ENCODE measurements at regions not wholly inside any gene's neighbourhood (a gene's known extent, or its start where the extent isn't known, plus 50 kb on each side); places are given as distances from the start of the nearest gene placed in this dataset.

- FAIRE-seq (no peak), DNase-seq (ENCODE audit: insufficient read length, low spot score) (no peak)
- TF ChIP-seq SPI1 (IDR thresholded peaks at IDR 0.05; ENCODE audit: low read depth, low read length) (no peak), POLR2AphosphoS5 (IDR thresholded peaks at IDR 0.05; ENCODE audit: low read depth, low read length) (no peak), POU2F2 (IDR thresholded peaks at IDR 0.05; ENCODE audit: low read depth, low read length) (no peak), TAF1 (IDR thresholded peaks at IDR 0.05; ENCODE audit: low read depth, low read length) (no peak), PAX5 (IDR thresholded peaks at IDR 0.05; ENCODE audit: insufficient read depth, low read length, severe bottlenecking) (no peak)
Observed at GRCh38 chr11:95680169-95680929, 109.2 kb downstream of the FAM76B start.

GRCh38 chr11:95678988-95679387, 110.6 kb downstream of the FAM76B start:
- FAIRE-seq (peak; percentile 33), DNase-seq (ENCODE audit: insufficient read length, low spot score) (no peak)
- TF ChIP-seq POLR2A (IDR thresholded peaks at IDR 0.05; ENCODE audit: low read depth, low read length): no peak
- no peak for TF ChIP-seq TAF1 (IDR thresholded peaks at IDR 0.05; ENCODE audit: low read depth, low read length)
- TF ChIP-seq PAX5 (IDR thresholded peaks at IDR 0.05; ENCODE audit: insufficient read depth, low read length, severe bottlenecking): no peak
- no peak for TF ChIP-seq POLR2AphosphoS5 (IDR thresholded peaks at IDR 0.05; ENCODE audit: low read depth, low read length)
- no peak for TF ChIP-seq POU2F2 (IDR thresholded peaks at IDR 0.05; ENCODE audit: low read depth, low read length)
- TF ChIP-seq SPI1 (IDR thresholded peaks at IDR 0.05; ENCODE audit: low read depth, low read length): no peak

- FAIRE-seq: no peak
- TF ChIP-seq PAX5 (IDR thresholded peaks at IDR 0.05; ENCODE audit: insufficient read depth, low read length, severe bottlenecking) (no peak), TAF1 (IDR thresholded peaks at IDR 0.05; ENCODE audit: low read depth, low read length) (no peak), SPI1 (IDR thresholded peaks at IDR 0.05; ENCODE audit: low read depth, low read length) (no peak), POLR2AphosphoS5 (IDR thresholded peaks at IDR 0.05; ENCODE audit: low read depth, low read length) (no peak), POLR2A (IDR thresholded peaks at IDR 0.05; ENCODE audit: low read depth, low read length) (no peak), POU2F2 (IDR thresholded peaks at IDR 0.05; ENCODE audit: low read depth, low read length) (no peak)
Observed at GRCh38 chr11:95676308-95676707, 113.3 kb downstream of the FAM76B start.

GRCh38 chr11:95675585-95675984, 114.0 kb downstream of the FAM76B start:
- TF ChIP-seq POLR2AphosphoS5 (IDR thresholded peaks at IDR 0.05; ENCODE audit: low read depth, low read length): no peak
- TF ChIP-seq PAX5 (IDR thresholded peaks at IDR 0.05; ENCODE audit: insufficient read depth, low read length, severe bottlenecking): no peak
- TF ChIP-seq TAF1 (IDR thresholded peaks at IDR 0.05; ENCODE audit: low read depth, low read length): no peak
- TF ChIP-seq SPI1 (IDR thresholded peaks at IDR 0.05; ENCODE audit: low read depth, low read length): no peak
- TF ChIP-seq POLR2A (IDR thresholded peaks at IDR 0.05; ENCODE audit: low read depth, low read length): no peak
- TF ChIP-seq POU2F2 (IDR thresholded peaks at IDR 0.05; ENCODE audit: low read depth, low read length): no peak
- FAIRE-seq: no peak
- DNase-seq (ENCODE audit: insufficient read length, low spot score): no peak

More at GRCh38 chr11:95676308-95676707, 113.3 kb downstream of the FAM76B start:
- no peak for DNase-seq (ENCODE audit: insufficient read length, low spot score)

GRCh38 chr11:95674657-95675358, 114.8 kb downstream of the FAM76B start:
- FAIRE-seq (no peak), DNase-seq (ENCODE audit: insufficient read length, low spot score) (no peak)
- TF ChIP-seq POLR2AphosphoS5 (IDR thresholded peaks at IDR 0.05; ENCODE audit: low read depth, low read length) (no peak), SPI1 (IDR thresholded peaks at IDR 0.05; ENCODE audit: low read depth, low read length) (no peak), PAX5 (IDR thresholded peaks at IDR 0.05; ENCODE audit: insufficient read depth, low read length, severe bottlenecking) (no peak), POLR2A (IDR thresholded peaks at IDR 0.05; ENCODE audit: low read depth, low read length) (no peak), POU2F2 (IDR thresholded peaks at IDR 0.05; ENCODE audit: low read depth, low read length) (no peak), TAF1 (IDR thresholded peaks at IDR 0.05; ENCODE audit: low read depth, low read length) (no peak)

GRCh38 chr11:95671768-95672167, 117.8 kb downstream of the FAM76B start:
- DNase-seq (ENCODE audit: insufficient read length, low spot score) (no peak), FAIRE-seq (no peak)
- no peak for TF ChIP-seq POLR2A (IDR thresholded peaks at IDR 0.05; ENCODE audit: low read depth, low read length)
- no peak for TF ChIP-seq POU2F2 (IDR thresholded peaks at IDR 0.05; ENCODE audit: low read depth, low read length)
- no peak for TF ChIP-seq TAF1 (IDR thresholded peaks at IDR 0.05; ENCODE audit: low read depth, low read length)
- no peak for TF ChIP-seq POLR2AphosphoS5 (IDR thresholded peaks at IDR 0.05; ENCODE audit: low read depth, low read length)
- no peak for TF ChIP-seq PAX5 (IDR thresholded peaks at IDR 0.05; ENCODE audit: insufficient read depth, low read length, severe bottlenecking)
- TF ChIP-seq SPI1 (IDR thresholded peaks at IDR 0.05; ENCODE audit: low read depth, low read length): no peak

- TF ChIP-seq TAF1 (IDR thresholded peaks at IDR 0.05; ENCODE audit: low read depth, low read length): no peak
- TF ChIP-seq PAX5 (IDR thresholded peaks at IDR 0.05; ENCODE audit: insufficient read depth, low read length, severe bottlenecking): no peak
- TF ChIP-seq POLR2A (IDR thresholded peaks at IDR 0.05; ENCODE audit: low read depth, low read length): no peak
- no peak for TF ChIP-seq POU2F2 (IDR thresholded peaks at IDR 0.05; ENCODE audit: low read depth, low read length)
- TF ChIP-seq POLR2AphosphoS5 (IDR thresholded peaks at IDR 0.05; ENCODE audit: low read depth, low read length): no peak
- TF ChIP-seq SPI1 (IDR thresholded peaks at IDR 0.05; ENCODE audit: low read depth, low read length): no peak
- DNase-seq (ENCODE audit: insufficient read length, low spot score) (no peak), FAIRE-seq (no peak)
Observed at GRCh38 chr11:95668131-95668530, 121.5 kb downstream of the FAM76B start.

GRCh38 chr11:95661162-95661561, 128.4 kb downstream of the FAM76B start:
- no peak for DNase-seq (ENCODE audit: insufficient read length, low spot score)
- TF ChIP-seq TAF1 (IDR thresholded peaks at IDR 0.05; ENCODE audit: low read depth, low read length) (no peak), POLR2A (IDR thresholded peaks at IDR 0.05; ENCODE audit: low read depth, low read length) (no peak), POLR2AphosphoS5 (IDR thresholded peaks at IDR 0.05; ENCODE audit: low read depth, low read length) (no peak), SPI1 (IDR thresholded peaks at IDR 0.05; ENCODE audit: low read depth, low read length) (no peak), PAX5 (IDR thresholded peaks at IDR 0.05; ENCODE audit: insufficient read depth, low read length, severe bottlenecking) (no peak), POU2F2 (IDR thresholded peaks at IDR 0.05; ENCODE audit: low read depth, low read length) (no peak)
- FAIRE-seq: no peak

GRCh38 chr11:95660038-95660437, 129.5 kb downstream of the FAM76B start:
- no peak for FAIRE-seq
- no peak for DNase-seq (ENCODE audit: insufficient read length, low spot score)
- TF ChIP-seq POU2F2 (IDR thresholded peaks at IDR 0.05; ENCODE audit: low read depth, low read length): no peak
- no peak for TF ChIP-seq PAX5 (IDR thresholded peaks at IDR 0.05; ENCODE audit: insufficient read depth, low read length, severe bottlenecking)
- no peak for TF ChIP-seq POLR2AphosphoS5 (IDR thresholded peaks at IDR 0.05; ENCODE audit: low read depth, low read length)
- no peak for TF ChIP-seq POLR2A (IDR thresholded peaks at IDR 0.05; ENCODE audit: low read depth, low read length)
- TF ChIP-seq TAF1 (IDR thresholded peaks at IDR 0.05; ENCODE audit: low read depth, low read length): no peak
- no peak for TF ChIP-seq SPI1 (IDR thresholded peaks at IDR 0.05; ENCODE audit: low read depth, low read length)

Data from GM12891 (cell line).